ENCODE measurements at regions not wholly inside any gene's neighbourhood (a gene's known extent, or its start where the extent isn't known, plus 50 kb on each side); places are given as distances from the start of the nearest gene placed in this dataset.

DNA sequence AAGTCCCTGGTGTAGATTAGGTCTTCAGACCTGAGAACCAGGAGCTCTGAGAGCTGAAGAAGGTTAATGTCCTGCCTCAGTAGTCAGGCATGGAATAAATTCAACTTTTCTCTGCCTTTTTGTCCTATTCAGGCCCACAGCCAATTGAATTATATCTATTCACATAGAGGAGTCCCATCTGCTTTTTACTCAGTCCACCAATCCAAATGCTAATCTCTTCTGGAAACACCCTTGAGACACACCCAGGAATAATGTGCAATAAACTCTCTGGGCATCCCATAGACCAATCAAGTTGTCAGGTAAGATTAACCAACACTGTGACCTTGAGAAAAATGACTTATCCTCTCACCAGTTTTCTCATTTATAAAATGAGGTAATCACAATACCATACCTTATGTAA lies 129.4 kb downstream of the MEX3B start:
- ATAC-seq, result no peak
- Histone ChIP-seq H3K4me3 (no peak overlapping the region), H3K27ac (no peak overlapping the region), H3K4me1 (peaks cover 0 to 16% (median 0%) of the 10 kb centered on the region in 4 donors), H3K27me3 (no peaks in the 10 kb centered on the region), H3K9me3 (peaks cover 0 to 13% (median 0%) of the 10 kb centered on the region in 4 donors), H3K36me3 (no peaks in the 10 kb centered on the region)
- DNase-seq, result no peak
- intact Hi-C loops (cut with DNase I), result no loop called here
- no peak for TF ChIP-seq POLR2A (IDR thresholded peaks at IDR 0.05)
- TF ChIP-seq, protein P1, sequence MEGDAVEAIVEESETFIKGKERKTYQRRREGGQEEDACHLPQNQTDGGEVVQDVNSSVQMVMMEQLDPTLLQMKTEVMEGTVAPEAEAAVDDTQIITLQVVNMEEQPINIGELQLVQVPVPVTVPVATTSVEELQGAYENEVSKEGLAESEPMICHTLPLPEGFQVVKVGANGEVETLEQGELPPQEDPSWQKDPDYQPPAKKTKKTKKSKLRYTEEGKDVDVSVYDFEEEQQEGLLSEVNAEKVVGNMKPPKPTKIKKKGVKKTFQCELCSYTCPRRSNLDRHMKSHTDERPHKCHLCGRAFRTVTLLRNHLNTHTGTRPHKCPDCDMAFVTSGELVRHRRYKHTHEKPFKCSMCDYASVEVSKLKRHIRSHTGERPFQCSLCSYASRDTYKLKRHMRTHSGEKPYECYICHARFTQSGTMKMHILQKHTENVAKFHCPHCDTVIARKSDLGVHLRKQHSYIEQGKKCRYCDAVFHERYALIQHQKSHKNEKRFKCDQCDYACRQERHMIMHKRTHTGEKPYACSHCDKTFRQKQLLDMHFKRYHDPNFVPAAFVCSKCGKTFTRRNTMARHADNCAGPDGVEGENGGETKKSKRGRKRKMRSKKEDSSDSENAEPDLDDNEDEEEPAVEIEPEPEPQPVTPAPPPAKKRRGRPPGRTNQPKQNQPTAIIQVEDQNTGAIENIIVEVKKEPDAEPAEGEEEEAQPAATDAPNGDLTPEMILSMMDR (IDR thresholded peaks at IDR 0.05), result no peak

DNA sequence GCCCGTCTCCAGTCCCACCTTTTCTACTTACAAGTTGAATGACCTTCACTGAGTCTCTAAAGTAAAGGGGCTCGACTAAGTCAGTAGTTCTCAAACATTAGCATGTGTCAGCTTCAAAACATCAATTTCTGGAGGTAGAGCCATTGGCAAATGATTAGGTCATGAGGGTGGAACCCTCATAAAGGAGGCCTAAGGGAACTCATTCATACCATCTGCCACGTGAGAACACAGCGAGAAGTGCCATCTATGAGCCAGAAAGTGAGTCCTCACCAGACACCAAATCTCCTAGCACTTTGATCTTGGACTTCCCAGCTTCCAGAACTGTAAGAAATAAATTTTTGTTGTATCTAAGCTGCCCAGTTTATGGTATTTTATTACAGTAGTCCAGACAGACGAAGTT lies 129.8 kb downstream of the MEX3B start:
- WGBS (ENCODE audit: insufficient coverage, low coverage, low lambda C conversion rate, missing lambda C conversion rate), result 81% methylated on average over 5 of the region's 5 CpGs
- TF ChIP-seq POLR2A (IDR thresholded peaks at IDR 0.05), result no peak
- TF ChIP-seq, protein P1 (IDR thresholded peaks at IDR 0.05), result no peak
- no peaks in the 10 kb centered on the region for H3K27me3 ChIP-seq
- ATAC-seq, result no peak
- H3K27ac ChIP-seq, result no peak overlapping the region
- no peak for DNase-seq
- H3K4me3 ChIP-seq, result no peak overlapping the region
- H3K36me3 ChIP-seq, result no peaks in the 10 kb centered on the region
- intact Hi-C loops (cut with DNase I), result no loop called here
- peaks cover 0 to 10% (median 0%) of the 10 kb centered on the region in 4 donors for H3K9me3 ChIP-seq
- H3K4me1 ChIP-seq, result peaks cover 0 to 18% (median 0%) of the 10 kb centered on the region in 4 donors

DNA sequence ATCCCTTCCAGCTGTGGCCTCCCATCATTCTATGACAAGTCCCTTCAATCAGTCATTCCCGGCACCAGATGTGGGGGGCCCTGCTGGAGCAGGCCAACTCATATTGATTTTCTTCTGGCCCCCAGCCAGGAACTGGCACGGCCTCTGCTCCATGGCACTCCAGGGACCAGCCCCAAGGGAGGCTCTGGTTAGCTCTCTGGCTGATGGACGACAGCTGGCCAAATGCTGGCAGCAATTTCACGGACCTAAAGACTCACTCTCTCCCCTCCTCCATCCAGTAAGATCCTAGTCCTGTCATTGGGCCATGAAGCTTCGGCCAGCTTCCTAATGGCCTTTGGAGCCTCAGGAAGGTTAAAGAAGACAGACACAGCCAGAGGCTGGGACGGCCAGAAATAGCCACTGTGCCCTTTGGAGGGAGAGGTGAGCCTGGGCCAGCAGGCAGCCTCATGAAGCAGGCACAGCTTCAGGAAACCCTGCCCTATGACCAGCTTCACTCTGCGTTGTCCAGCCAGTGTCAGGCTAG lies 131.0 kb downstream of the MEX3B start:
- Histone ChIP-seq H3K27ac (no peak overlapping the region), H3K27me3 (no peaks in the 10 kb centered on the region), H3K4me3 (no peak overlapping the region), H3K4me1 (peaks cover 0 to 18% (median 0%) of the 10 kb centered on the region in 4 donors), H3K36me3 (no peaks in the 10 kb centered on the region), H3K9me3 (peaks cover 0 to 6% (median 0%) of the 10 kb centered on the region in 4 donors)
- intact Hi-C loops (cut with DNase I), result no loop called here
- DNase-seq (peak; percentile 30 to 91 (median 84)), ATAC-seq (peak; percentile 86 to 98 (median 94))
- TF ChIP-seq, protein P1 (IDR thresholded peaks at IDR 0.05), result no peak
- no peak for TF ChIP-seq POLR2A (IDR thresholded peaks at IDR 0.05)
- WGBS (ENCODE audit: insufficient coverage, low coverage, low lambda C conversion rate, missing lambda C conversion rate), result 27% methylated on average over 2 of the region's 7 CpGs

DNA sequence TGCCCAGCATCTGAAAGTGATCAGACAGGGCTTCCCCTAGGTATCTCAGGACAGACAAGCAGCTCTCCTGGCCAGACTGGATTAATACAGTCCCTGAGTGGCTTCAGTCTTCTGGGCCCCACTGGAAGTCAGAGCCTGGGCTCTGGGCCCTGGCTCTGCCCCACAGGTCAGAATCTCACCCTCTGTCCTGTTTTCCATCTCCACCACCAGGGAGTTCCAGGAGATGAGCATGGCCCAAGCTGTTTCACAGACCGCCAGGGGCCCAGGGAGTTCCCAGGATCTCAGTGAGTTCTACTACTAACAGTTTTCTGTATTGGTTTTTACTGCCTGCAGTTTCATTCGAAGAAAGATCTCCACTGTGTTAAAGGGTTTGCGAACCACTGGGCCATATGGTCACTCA lies 131.5 kb downstream of the MEX3B start:
- H3K27ac ChIP-seq, result no peak overlapping the region
- no peak for DNase-seq
- H3K27me3 ChIP-seq, result no peaks in the 10 kb centered on the region
- ATAC-seq, result peak in 3 of 4 donors; percentile 11 to 41 (median 15)
- no peak overlapping the region for H3K4me3 ChIP-seq
- H3K4me1 ChIP-seq, result peaks cover 0 to 18% (median 0%) of the 10 kb centered on the region in 4 donors
- intact Hi-C loops (cut with DNase I), result no loop called here
- TF ChIP-seq, protein P1 (IDR thresholded peaks at IDR 0.05), result no peak
- no peak for TF ChIP-seq POLR2A (IDR thresholded peaks at IDR 0.05)
- WGBS (ENCODE audit: insufficient coverage, low coverage, low lambda C conversion rate, missing lambda C conversion rate), result 76% methylated on average over 2 of the region's 3 CpGs
- H3K36me3 ChIP-seq, result no peaks in the 10 kb centered on the region
- H3K9me3 ChIP-seq, result peaks cover 0 to 6% (median 0%) of the 10 kb centered on the region in 4 donors

All from right lobe of liver (tissue), 6 donors.